DOHH2 (cell line): ENCODE measurements at regions not wholly inside any gene's neighbourhood (a gene's known extent, or its start where the extent isn't known, plus 50 kb on each side); places are given as distances from the start of the nearest gene placed in this dataset.

Experiments
- EZH2phosphoT487 ChIP-seq: fragments of 200-600 bp; sonication (generic); IDR thresholded peaks from 2 replicates; pipeline ENCODE4 v1.6.1; 2017; ENCODE audit warnings: borderline replicate concordance, mild to moderate bottlenecking, antibody characterized with exemption, low read length, moderate library complexity, mixed read lengths
- TF ChIP-seq, protein P1 (sequence below): fragments of 200-600 bp; sonication (generic); IDR thresholded peaks from one replicate; pipeline ENCODE4 v1.5.1; 2014; ENCODE audit warnings: antibody characterized with exemption, mild to moderate bottlenecking, low read depth, low read length; ENCODE audit not compliant: poor library complexity, severe bottlenecking

DNA sequence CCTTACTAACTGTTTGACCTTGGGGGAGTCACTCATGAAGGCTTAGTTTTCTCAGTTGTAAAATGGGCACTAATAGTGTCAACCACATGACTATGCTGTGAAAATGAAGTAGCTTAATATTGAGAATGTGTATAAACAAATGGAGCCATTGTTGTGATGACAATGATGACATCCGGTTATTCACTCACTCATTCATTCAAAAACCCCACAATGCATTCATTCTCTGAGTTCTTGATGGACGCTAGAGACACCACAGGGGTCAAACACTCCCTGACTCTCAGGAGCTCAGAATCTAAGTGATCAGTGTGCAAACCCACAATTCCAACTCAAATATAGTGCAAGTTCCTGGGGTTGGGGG lies 138.9 kb downstream of the FOXD2 start:
- TF ChIP-seq, protein P1, sequence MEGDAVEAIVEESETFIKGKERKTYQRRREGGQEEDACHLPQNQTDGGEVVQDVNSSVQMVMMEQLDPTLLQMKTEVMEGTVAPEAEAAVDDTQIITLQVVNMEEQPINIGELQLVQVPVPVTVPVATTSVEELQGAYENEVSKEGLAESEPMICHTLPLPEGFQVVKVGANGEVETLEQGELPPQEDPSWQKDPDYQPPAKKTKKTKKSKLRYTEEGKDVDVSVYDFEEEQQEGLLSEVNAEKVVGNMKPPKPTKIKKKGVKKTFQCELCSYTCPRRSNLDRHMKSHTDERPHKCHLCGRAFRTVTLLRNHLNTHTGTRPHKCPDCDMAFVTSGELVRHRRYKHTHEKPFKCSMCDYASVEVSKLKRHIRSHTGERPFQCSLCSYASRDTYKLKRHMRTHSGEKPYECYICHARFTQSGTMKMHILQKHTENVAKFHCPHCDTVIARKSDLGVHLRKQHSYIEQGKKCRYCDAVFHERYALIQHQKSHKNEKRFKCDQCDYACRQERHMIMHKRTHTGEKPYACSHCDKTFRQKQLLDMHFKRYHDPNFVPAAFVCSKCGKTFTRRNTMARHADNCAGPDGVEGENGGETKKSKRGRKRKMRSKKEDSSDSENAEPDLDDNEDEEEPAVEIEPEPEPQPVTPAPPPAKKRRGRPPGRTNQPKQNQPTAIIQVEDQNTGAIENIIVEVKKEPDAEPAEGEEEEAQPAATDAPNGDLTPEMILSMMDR = no peak
- TF ChIP-seq EZH2phosphoT487 = no peak
